22Rv1 (cell line): ENCODE measurements at regions not wholly inside any gene's neighbourhood (a gene's known extent, or its start where the extent isn't known, plus 50 kb on each side); places are given as distances from the start of the nearest gene placed in this dataset.

Experiments used
- CTCF ChIP-seq: fragments of 450-650 bp; IDR thresholded peaks from 2 replicates; pipeline ENCODE4 v1.5.1; 2017; ENCODE audit warnings: mild to moderate bottlenecking
- ZFX ChIP-seq: fragments of 450-650 bp; IDR thresholded peaks from 2 replicates; pipeline ENCODE4 v1.6.1; 2017; ENCODE audit warnings: antibody characterized with exemption, borderline replicate concordance

GRCh38 chr2:129176375-129176774 lies 803.1 kb upstream of the RAB6C start:
- TF ChIP-seq CTCF (no peak), ZFX (no peak)
